ENCODE measurements at regions not wholly inside any gene's neighbourhood (a gene's known extent, or its start where the extent isn't known, plus 50 kb on each side); places are given as distances from the start of the nearest gene placed in this dataset.
"Not testable (repeated sequence)": the region's sequence is repeated elsewhere in the genome, so short reads cannot be mapped to it uniquely, and the experiment has no call there.

- DNase-seq, result not testable (repeated sequence)
Measured at GRCh38 chr16:31581065-31581464, 53.4 kb downstream of the AHSP start.

GRCh38 chr16:31601737-31602384 is 74.2 kb downstream of the AHSP start:
- DNase-seq, result not testable (repeated sequence)

GRCh38 chr16:31618130-31618529 is 90.4 kb downstream of the AHSP start:
- no peak for DNase-seq

- no peak for DNase-seq
Measured at GRCh38 chr16:31636433-31636832, 108.7 kb downstream of the AHSP start.

DNA sequence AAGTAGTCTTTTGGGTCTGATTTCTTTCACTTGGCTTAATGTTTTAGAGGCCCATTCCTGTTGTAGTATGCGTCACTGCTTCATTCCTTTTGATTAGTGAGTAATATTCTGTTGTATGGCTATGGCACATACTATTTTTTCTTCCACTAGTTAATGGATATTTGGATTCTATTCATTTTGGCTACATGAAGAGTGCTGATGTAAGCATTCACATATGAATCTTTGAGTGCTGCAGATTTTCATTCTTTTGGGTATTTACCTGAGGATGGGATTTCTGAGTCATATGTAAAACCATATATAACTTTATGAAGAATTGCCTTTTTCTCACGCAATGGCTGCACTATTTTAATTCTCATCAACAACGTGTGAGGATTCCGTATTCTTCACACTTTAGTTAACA is 113.6 kb downstream of the AHSP start:
- DNase-seq, result no peak

DNA sequence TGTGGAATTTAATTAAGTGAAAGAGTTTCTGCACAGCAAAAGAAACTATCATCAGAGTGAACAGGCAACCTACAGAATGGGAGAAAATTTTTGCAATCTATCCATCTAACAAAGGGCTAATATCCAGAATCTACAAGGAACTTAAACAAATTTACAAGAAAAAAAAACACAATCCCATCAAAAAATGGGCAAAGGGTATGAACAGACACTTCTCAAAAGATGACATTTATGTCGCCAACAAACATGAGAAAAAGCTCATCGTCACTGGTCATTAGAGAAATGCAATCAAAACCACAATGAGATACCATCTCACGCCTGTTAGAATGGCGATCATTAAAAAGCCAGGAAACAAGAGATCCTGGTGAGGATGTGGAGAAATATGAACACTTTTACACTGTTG is 128.0 kb downstream of the AHSP start:
- DNase-seq, result not testable (repeated sequence)

- no peak for DNase-seq
Measured at GRCh38 chr16:31664683-31665482, 137.2 kb downstream of the AHSP start.

DNA sequence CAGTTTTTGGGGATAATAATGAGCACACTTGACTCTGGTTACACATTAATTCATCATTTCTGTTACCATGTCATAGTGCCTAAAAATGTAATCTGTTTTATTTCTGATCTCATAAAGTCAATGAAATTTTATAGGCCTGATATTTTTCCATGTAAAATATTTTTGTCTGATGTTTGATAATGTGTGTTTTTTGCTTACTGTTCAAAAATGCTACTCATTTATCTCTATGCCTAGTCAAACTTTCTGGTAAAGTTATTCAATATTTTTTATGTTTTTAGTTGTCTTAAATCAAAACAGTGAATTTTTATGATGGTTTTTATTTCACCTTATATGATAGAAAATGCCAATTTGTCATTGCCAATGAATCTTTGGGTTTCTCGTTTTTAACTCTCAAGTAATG is 147.0 kb downstream of the AHSP start:
- DNase-seq, result no peak

DNA sequence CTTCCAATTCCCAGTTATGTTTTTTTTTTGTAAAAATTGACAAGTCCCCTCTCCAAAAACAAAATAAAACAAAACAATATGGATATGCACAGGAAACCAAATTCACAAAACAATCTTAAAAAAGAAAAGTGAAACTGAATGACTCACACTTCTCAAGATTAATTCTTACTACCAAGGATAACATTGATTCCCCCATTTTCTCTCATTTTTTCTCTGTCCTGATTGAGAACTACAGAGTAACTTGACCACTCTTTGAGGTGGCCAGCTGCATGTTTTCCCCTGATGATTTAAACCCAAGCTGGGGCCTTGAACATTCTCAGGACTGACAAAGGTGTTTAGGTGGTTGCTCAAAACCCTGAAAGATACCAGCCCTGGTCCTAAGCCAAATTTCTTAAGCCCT is 149.0 kb downstream of the AHSP start:
- no peak for DNase-seq

GRCh38 chr16:31678649-31679325 is 151.1 kb downstream of the AHSP start:
- DNase-seq, result no peak

DNA sequence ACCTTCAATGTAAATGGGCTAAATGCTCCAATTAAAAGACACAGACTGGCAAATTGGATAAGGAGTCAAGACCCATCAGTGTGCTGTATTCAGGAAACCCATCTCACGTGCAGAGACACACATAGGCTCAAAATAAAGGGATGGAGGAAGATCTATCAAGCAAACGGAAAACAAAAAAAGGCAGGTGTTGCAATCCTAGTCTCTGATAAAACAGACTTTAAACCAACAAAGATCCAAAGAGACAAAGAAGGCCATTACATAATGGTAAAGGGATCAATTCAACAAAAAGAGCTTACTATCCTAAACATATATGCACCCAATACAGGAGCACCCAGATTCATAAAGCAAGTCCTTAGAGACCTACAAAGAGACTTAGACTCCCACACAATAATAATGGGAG is 161.6 kb downstream of the AHSP start:
- not testable (repeated sequence) for DNase-seq

DNA sequence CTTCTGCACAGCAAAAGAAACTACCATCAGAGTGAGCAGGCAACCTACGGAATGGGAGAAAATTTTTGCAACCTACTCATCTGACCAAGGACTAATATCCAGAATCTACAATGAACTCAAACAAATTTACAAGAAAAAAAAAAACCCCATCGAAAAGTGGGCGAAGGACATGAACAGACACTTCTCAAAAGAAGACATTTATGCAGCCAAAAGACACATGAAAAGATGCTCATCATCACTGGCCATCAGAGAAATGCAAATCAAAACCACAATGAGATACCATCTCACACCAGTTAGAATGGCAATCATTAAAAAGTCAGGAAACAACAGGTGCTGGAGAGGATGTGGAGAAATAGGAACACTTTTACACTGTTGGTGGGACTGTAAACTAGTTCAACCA is 164.6 kb downstream of the AHSP start:
- DNase-seq, result not testable (repeated sequence)

- no peak for DNase-seq
Measured at GRCh38 chr16:31693733-31694132, 166.0 kb downstream of the AHSP start.

GRCh38 chr16:31694461-31694860 is 166.8 kb downstream of the AHSP start:
- DNase-seq, result no peak

DNA sequence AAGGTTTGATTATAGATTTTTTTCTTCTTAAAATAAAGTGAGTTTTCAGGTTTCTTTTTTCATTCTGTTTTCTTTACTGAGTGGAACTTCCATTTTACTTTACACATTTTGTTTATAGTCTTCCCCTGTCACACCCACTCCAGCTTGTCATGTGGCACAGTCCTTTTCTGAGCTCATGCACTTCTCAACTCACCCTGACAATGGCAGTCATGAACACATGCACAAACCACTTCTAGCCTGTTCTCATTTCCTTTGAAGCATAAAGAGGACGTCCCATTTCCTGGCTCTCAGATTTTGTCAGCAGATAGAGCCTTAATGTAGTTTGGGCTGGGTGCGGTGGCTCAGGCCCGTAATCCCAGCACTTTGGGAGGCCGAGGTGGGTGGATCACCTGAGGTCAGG is 168.0 kb downstream of the AHSP start:
- peak; percentile 73 to 85 for DNase-seq

- no peak for DNase-seq
Measured at GRCh38 chr16:31696968-31697743, 169.5 kb downstream of the AHSP start.

- DNase-seq, result no peak
Measured at GRCh38 chr16:31697744-31698125, 170.0 kb downstream of the AHSP start.

DNA sequence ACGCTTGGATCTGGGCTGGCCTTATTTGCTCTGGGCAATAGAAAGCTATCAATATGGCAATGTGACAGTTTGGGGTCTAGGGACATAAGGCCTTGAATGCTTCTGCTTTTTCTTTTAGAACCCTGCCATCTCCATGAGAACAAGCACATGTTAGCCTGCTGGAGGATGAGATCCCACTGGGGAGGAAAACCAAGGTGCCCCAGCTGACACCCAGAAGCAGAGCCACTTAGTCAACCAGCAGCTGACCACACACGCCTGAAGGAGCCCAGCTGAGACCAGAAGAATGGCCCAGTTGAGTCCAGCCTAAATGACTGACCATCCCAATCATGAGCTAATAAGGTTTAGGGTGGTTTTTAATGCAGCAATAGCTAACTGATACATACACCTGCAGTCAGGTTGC is 171.2 kb downstream of the AHSP start:
- no peak for DNase-seq

- no peak for DNase-seq
Measured at GRCh38 chr16:31699601-31700000, 171.9 kb downstream of the AHSP start.

- DNase-seq, result no peak
Measured at GRCh38 chr16:31700200-31700529, 172.5 kb downstream of the AHSP start.

- DNase-seq, result peak; percentile 89 to 92
Measured at GRCh38 chr16:31700530-31701388, 172.8 kb upstream of the ZNF267 start.

DNA sequence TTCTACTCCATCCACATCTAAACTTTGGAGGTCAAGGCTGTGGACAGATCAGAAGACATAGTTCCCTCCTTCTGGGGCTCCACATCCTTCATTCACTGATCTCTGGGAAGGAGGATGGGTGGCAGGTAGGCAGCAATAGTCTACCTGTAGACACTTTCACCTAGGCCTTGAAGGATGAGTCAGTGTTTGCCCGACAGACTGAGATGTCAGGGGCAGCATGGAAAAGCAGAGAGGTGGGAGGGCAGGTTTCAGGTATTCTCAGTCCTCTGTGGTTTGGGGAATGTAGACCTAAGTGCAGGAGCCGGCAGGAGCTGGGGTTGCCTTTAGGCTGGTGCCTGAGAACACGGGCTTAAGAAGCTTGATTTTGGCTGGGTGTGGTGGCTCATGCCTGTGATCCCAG is 171.9 kb upstream of the ZNF267 start:
- no peak for DNase-seq
